RCC 7860 (cell line): ENCODE measurements at regions not wholly inside any gene's neighbourhood (a gene's known extent, or its start where the extent isn't known, plus 50 kb on each side); places are given as distances from the start of the nearest gene placed in this dataset.
A peak's percentile ranks its signal among the peaks of the same experiment; 100 is the strongest.

Experiments used
- DNase-seq: peaks from one replicate; pipeline ENCODE4 v3.0.0-alpha.2; 2015; ENCODE audit warnings: low spot score
- FAIRE-seq: peaks from 2 replicates; lab custom pipeline; 2012; peaks lifted over from hg19 to GRCh38; lab: Jason Lieb, UNC

- no peak for FAIRE-seq
- no peak for DNase-seq
These were observed 742.0 kb downstream of the NR2F2 start for GRCh38 chr15:97072545-97072944.

GRCh38 chr15:97076011-97076410 is 745.5 kb downstream of the NR2F2 start:
- DNase-seq = no peak
- no peak for FAIRE-seq

GRCh38 chr15:97077975-97078374 is 747.5 kb downstream of the NR2F2 start:
- DNase-seq (no peak), FAIRE-seq (no peak)

- no peak for DNase-seq
- no peak for FAIRE-seq
These were observed 748.1 kb downstream of the NR2F2 start for GRCh38 chr15:97078591-97078990.

GRCh38 chr15:97081666-97082226 is 751.2 kb downstream of the NR2F2 start:
- no peak for FAIRE-seq
- DNase-seq = no peak

- FAIRE-seq = no peak
These were observed 752.3 kb downstream of the NR2F2 start for GRCh38 chr15:97082830-97083229.

GRCh38 chr15:97084650-97085049 is 754.1 kb downstream of the NR2F2 start:
- FAIRE-seq = no peak
- no peak for DNase-seq

More at GRCh38 chr15:97082830-97083229, 752.3 kb downstream of the NR2F2 start:
- no peak for DNase-seq

GRCh38 chr15:97085731-97086130 is 755.2 kb downstream of the NR2F2 start:
- FAIRE-seq (no peak), DNase-seq (no peak)

- no peak for FAIRE-seq
- no peak for DNase-seq
These were observed 756.7 kb downstream of the NR2F2 start for GRCh38 chr15:97087006-97087741.

- DNase-seq (no peak), FAIRE-seq (no peak)
These were observed 760.6 kb downstream of the NR2F2 start for GRCh38 chr15:97091093-97091492.

- FAIRE-seq (no peak), DNase-seq (no peak)
These were observed 762.2 kb downstream of the NR2F2 start for GRCh38 chr15:97092656-97093055.

- DNase-seq (no peak), FAIRE-seq (no peak)
These were observed 765.9 kb downstream of the NR2F2 start for GRCh38 chr15:97096303-97096835.

- DNase-seq = no peak
- FAIRE-seq = no peak
These were observed 768.5 kb downstream of the NR2F2 start for GRCh38 chr15:97099040-97099439.

GRCh38 chr15:97101572-97101971 is 771.1 kb downstream of the NR2F2 start:
- DNase-seq = no peak
- FAIRE-seq = peak; percentile 85

GRCh38 chr15:97114900-97115760 is 784.6 kb downstream of the NR2F2 start:
- no peak for FAIRE-seq
- DNase-seq = no peak

GRCh38 chr15:97115761-97116070 is 785.2 kb downstream of the NR2F2 start:
- FAIRE-seq (no peak), DNase-seq (no peak)

- FAIRE-seq = no peak
- no peak for DNase-seq
These were observed 794.3 kb downstream of the NR2F2 start for GRCh38 chr15:97124790-97125189.

- no peak for FAIRE-seq
- DNase-seq = peak; percentile 25
These were observed 796.2 kb downstream of the NR2F2 start for GRCh38 chr15:97126553-97127233.

GRCh38 chr15:97129674-97130073 is 799.2 kb downstream of the NR2F2 start:
- no peak for FAIRE-seq
- DNase-seq = no peak

GRCh38 chr15:97140216-97140615 is 809.7 kb downstream of the NR2F2 start:
- FAIRE-seq (no peak), DNase-seq (no peak)

GRCh38 chr15:97141360-97141759 is 810.9 kb downstream of the NR2F2 start:
- FAIRE-seq = no peak
- DNase-seq = no peak
